CD4-positive, alpha-beta T cell (primary cell): ENCODE measurements at regions not wholly inside any gene's neighbourhood (a gene's known extent, or its start where the extent isn't known, plus 50 kb on each side); places are given as distances from the start of the nearest gene placed in this dataset.

Experiments used
- ATAC-seq: fragments of 200-7000 bp; cut with Tn5 transposase; one replicate; pipeline ENCODE4 v1.10.0; 2022; ENCODE audit warnings: mild to moderate bottlenecking; ENCODE audit not compliant: poor library complexity
- CTCF ChIA-PET: fragments of 350-600 bp; sonication (Branson Sonifier 250); formaldehyde crosslinking; loops from one replicate; lab custom pipeline; 2021; ENCODE audit warnings: antibody characterized with exemption, inconsistent platforms; lab: Charles Lee
- POLR2A ChIA-PET: fragments of 350-600 bp; sonication (Branson Sonifier 250); formaldehyde crosslinking; loops from one replicate; lab custom pipeline; 2021; ENCODE audit warnings: antibody characterized with exemption, inconsistent platforms; lab: Charles Lee
- DNase-seq, 14 experiments: peaks; one replicate each; pipeline ENCODE4 v3.0.0-alpha.2; 2013 to 2020; ENCODE audit warnings: mixed read lengths in 2 of 14
- H3K27ac ChIP-seq, 2 donors: one replicate each; pipeline versions ENCODE4 v1.5.1 to v1.7.0; 2013; ENCODE audit warnings: low read length in 2 of 2, low read depth in 1 of 2, mild to moderate bottlenecking in 1 of 2
- H3K27me3 ChIP-seq, 2 experiments: 1 replicate in 1 of 2; 2 replicates in 1 of 2; pipeline versions ENCODE4 v1.6.1 to v1.7.0; 2013; ENCODE audit warnings: low read length in 2 of 2, control low read depth in 1 of 2, mild to moderate bottlenecking in 1 of 2, moderate library complexity in 1 of 2; ENCODE audit not compliant: insufficient read depth in 2 of 2, control insufficient read depth in 1 of 2
- H3K36me3 ChIP-seq: one replicate; pipeline ENCODE4 v1.6.1; 2013; ENCODE audit warnings: low read length, control low read depth; ENCODE audit not compliant: insufficient read depth
- H3K4me1 ChIP-seq: one replicate; pipeline ENCODE4 v1.6.1; 2013; ENCODE audit warnings: low read length, control low read depth; ENCODE audit not compliant: insufficient read depth
- H3K4me3 ChIP-seq: one replicate; pipeline ENCODE4 v1.5.1; 2013; ENCODE audit warnings: mild to moderate bottlenecking, low read length, moderate library complexity
- H3K9me3 ChIP-seq, 2 experiments: 1 replicate in 1 of 2; 2 replicates in 1 of 2; pipeline versions ENCODE4 v1.6.1 to v1.7.0; 2013; ENCODE audit warnings: low read length in 2 of 2, mild to moderate bottlenecking in 2 of 2, control low read depth in 1 of 2, moderate library complexity in 1 of 2; ENCODE audit not compliant: control insufficient read depth in 1 of 2, insufficient read depth in 1 of 2
- H3K27ac Mint-ChIP-seq: one replicate; pipeline ENCODE4 v1.8.0; 2020; ENCODE audit warnings: mixed read lengths
- H3K27me3 Mint-ChIP-seq: one replicate; pipeline ENCODE4 v1.8.0; 2021; ENCODE audit warnings: mixed read lengths
- H3K36me3 Mint-ChIP-seq: one replicate; pipeline ENCODE4 v1.8.0; 2021; ENCODE audit warnings: low read depth, mixed read lengths
- H3K4me1 Mint-ChIP-seq: one replicate; pipeline ENCODE4 v1.8.0; 2021; ENCODE audit warnings: low read depth, mixed read lengths
- H3K4me3 Mint-ChIP-seq: one replicate; pipeline ENCODE4 v1.8.0; 2020; ENCODE audit warnings: mild to moderate bottlenecking, mixed read lengths
- H3K9me3 Mint-ChIP-seq: one replicate; pipeline ENCODE4 v1.8.0; 2020; ENCODE audit warnings: mixed read lengths
- intact Hi-C, 2 experiments: fragments of 100-400 bp; cut with DNase I in 1 of 2; cut with micrococcal nuclease in 1 of 2; formaldehyde crosslinking; loops; one replicate each; pipeline versions ENCODE4 v1.15.1 to v1.9.0; 2023 to 2025; cut with DNase I, micrococcal nuclease
- TF ChIP-seq, protein P1 (sequence below): fragments of 200-600 bp; IDR thresholded peaks from one replicate; pipeline ENCODE4 v1.8.0; 2022; ENCODE audit warnings: antibody characterized with exemption, mild to moderate bottlenecking

DNA sequence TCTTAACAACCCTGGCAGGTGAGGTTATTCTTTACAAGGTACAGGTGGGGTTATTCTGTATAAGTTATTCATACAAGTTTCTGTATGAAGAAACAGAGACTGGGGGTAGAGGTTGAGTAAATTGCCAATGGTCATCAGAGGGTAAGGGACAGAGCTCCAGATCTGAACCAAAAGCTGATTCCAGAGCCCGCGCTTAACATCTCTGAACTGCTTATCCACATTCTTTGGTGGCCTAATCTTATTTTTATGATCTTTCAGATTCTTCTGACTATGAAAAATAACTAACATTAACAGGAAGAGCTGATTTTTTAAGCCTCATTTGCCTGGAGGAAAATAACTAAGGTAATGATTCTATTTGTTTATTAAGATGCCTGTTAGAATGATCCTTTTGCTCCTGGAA, 63.9 kb upstream of the BARHL2 start:
- H3K36me3 Mint-ChIP-seq = no peaks in the 10 kb centered on the region

GRCh38 chr1:90779573-90779972, 62.5 kb upstream of the BARHL2 start:
- no peaks in the 10 kb centered on the region for H3K4me1 Mint-ChIP-seq
- Histone ChIP-seq H3K27ac (no peak overlapping the region), H3K4me3 (no peak overlapping the region), H3K9me3 (no peaks in the 10 kb centered on the region), H3K27me3 (peaks cover 0 to 9% of the 10 kb centered on the region in 2 experiments), H3K36me3 (no peaks in the 10 kb centered on the region), H3K4me1 (no peaks in the 10 kb centered on the region)
- no peak overlapping the region for H3K27ac Mint-ChIP-seq
- DNase-seq (no peak), ATAC-seq (no peak)
- TF ChIP-seq, protein P1, sequence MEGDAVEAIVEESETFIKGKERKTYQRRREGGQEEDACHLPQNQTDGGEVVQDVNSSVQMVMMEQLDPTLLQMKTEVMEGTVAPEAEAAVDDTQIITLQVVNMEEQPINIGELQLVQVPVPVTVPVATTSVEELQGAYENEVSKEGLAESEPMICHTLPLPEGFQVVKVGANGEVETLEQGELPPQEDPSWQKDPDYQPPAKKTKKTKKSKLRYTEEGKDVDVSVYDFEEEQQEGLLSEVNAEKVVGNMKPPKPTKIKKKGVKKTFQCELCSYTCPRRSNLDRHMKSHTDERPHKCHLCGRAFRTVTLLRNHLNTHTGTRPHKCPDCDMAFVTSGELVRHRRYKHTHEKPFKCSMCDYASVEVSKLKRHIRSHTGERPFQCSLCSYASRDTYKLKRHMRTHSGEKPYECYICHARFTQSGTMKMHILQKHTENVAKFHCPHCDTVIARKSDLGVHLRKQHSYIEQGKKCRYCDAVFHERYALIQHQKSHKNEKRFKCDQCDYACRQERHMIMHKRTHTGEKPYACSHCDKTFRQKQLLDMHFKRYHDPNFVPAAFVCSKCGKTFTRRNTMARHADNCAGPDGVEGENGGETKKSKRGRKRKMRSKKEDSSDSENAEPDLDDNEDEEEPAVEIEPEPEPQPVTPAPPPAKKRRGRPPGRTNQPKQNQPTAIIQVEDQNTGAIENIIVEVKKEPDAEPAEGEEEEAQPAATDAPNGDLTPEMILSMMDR = no peak
- ChIA-PET CTCF (no interaction called here), POLR2A (no interaction called here)
- no peaks in the 10 kb centered on the region for H3K36me3 Mint-ChIP-seq
- peaks cover 15% of the 10 kb centered on the region for H3K27me3 Mint-ChIP-seq
- H3K9me3 Mint-ChIP-seq = no peaks in the 10 kb centered on the region
- intact Hi-C loops = no loop called here
- H3K4me3 Mint-ChIP-seq = no peak overlapping the region

More for the DNA sequence above, 63.9 kb upstream of the BARHL2 start:
- ATAC-seq = no peak
- POLR2A ChIA-PET = no interaction called here
- intact Hi-C loops = no loop called here
- Histone ChIP-seq H3K27ac (no peak overlapping the region), H3K4me1 (no peaks in the 10 kb centered on the region), H3K27me3 (peaks cover 0 to 15% of the 10 kb centered on the region in 2 experiments), H3K36me3 (no peaks in the 10 kb centered on the region), H3K4me3 (no peak overlapping the region), H3K9me3 (no peaks in the 10 kb centered on the region)
- TF ChIP-seq, protein P1 = no peak
- CTCF ChIA-PET = no interaction called here
- DNase-seq = no peak
- no peaks in the 10 kb centered on the region for H3K4me1 Mint-ChIP-seq
- H3K9me3 Mint-ChIP-seq = no peaks in the 10 kb centered on the region
- peaks cover 15% of the 10 kb centered on the region for H3K27me3 Mint-ChIP-seq
- H3K27ac Mint-ChIP-seq = no peak overlapping the region
- no peak overlapping the region for H3K4me3 Mint-ChIP-seq

DNA sequence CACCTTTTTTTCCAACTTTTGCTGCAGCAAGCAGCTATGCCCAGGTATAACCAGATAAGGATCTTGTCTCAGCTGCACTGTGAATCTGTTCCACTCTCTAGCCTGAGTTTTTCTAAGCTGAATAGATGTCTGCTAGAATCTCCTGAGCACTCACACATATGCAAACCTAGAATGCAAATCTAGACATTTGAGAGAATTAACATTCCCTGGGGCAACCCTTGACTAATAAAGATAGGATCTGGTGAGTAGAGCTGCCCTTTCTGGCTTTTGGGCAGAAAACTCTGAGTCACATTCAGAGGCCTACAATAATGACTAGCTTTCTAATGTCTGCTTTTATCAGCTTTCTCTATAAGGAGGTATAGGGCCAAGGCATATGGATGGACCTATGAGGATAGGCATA, 61.4 kb upstream of the BARHL2 start:
- ChIA-PET CTCF (no interaction called here), POLR2A (no interaction called here)
- no peaks in the 10 kb centered on the region for H3K36me3 Mint-ChIP-seq
- peaks cover 0 to 5% of the 10 kb centered on the region in 2 experiments for H3K27me3 ChIP-seq
- no peaks in the 10 kb centered on the region for H3K9me3 ChIP-seq
- no peaks in the 10 kb centered on the region for H3K36me3 ChIP-seq
- no peak for DNase-seq
- no peak overlapping the region for H3K27ac Mint-ChIP-seq
- H3K4me3 Mint-ChIP-seq = no peak overlapping the region
- H3K9me3 Mint-ChIP-seq = no peaks in the 10 kb centered on the region
- no peaks in the 10 kb centered on the region for H3K4me1 ChIP-seq
- no peak for ATAC-seq
- no peak overlapping the region for H3K27ac ChIP-seq
- H3K4me1 Mint-ChIP-seq = no peaks in the 10 kb centered on the region
- TF ChIP-seq, protein P1 = no peak
- H3K4me3 ChIP-seq = no peak overlapping the region
- intact Hi-C loops = no loop called here
- peaks cover 12% of the 10 kb centered on the region for H3K27me3 Mint-ChIP-seq
